PC-3 (cell line): ENCODE measurements at regions not wholly inside any gene's neighbourhood (a gene's known extent, or its start where the extent isn't known, plus 50 kb on each side); places are given as distances from the start of the nearest gene placed in this dataset.

Experiments used
- ATAC-seq: fragments of 200-7000 bp; cut with Tn5 transposase; 2 replicates; pipeline ENCODE4 v1.9.1; 2020; ENCODE audit warnings: mild to moderate bottlenecking, moderate library complexity
- BruUV-seq: library from RNA; stranded (reverse); fragments of 400-500 nt; replicated peaks from 2 replicates; lab custom pipeline; 2021; lab: Mats Ljungman, UMichigan
- CTCF ChIA-PET: fragments of 300-600 bp; sonication (Branson Sonifier 250); formaldehyde crosslinking; loops from one replicate; lab custom pipeline; 2022; ENCODE audit warnings: antibody characterized with exemption; lab: Charles Lee
- POLR2A ChIA-PET: fragments of 300-600 bp; sonication (Branson Sonifier 250); formaldehyde crosslinking; loops from one replicate; lab custom pipeline; 2022; ENCODE audit warnings: antibody characterized with exemption; ENCODE audit not compliant: unreplicated experiment; lab: Charles Lee
- DNase-seq: peaks from one replicate; pipeline ENCODE4 v3.0.0-alpha.2; 2015
- H2AFZ ChIP-seq: fragments of 300-600 bp; sonication (generic); 2 replicates; pipeline ENCODE4 v1.6.0; 2016; ENCODE audit warnings: antibody characterized with exemption, low read length
- H3F3A ChIP-seq: fragments of 300-600 bp; sonication (generic); one replicate; pipeline ENCODE4 v1.6.0; 2017; ENCODE audit warnings: antibody characterized with exemption, low read length, control low read depth, mild to moderate bottlenecking; ENCODE audit not compliant: unreplicated experiment
- H3K27ac ChIP-seq: fragments of 300-600 bp; sonication (generic); 2 replicates; pipeline ENCODE4 v1.5.1; 2016; ENCODE audit warnings: mild to moderate bottlenecking, low read length
- H3K27me3 ChIP-seq: fragments of 300-600 bp; sonication (generic); 2 replicates; pipeline ENCODE4 v1.6.1; 2016; ENCODE audit warnings: low read length, mixed read lengths
- H3K36me3 ChIP-seq: fragments of 300-600 bp; sonication (generic); 2 replicates; pipeline ENCODE4 v1.6.1; 2016; ENCODE audit warnings: low read depth, mixed run types, low read length, mixed read lengths
- H3K4me1 ChIP-seq: fragments of 300-600 bp; sonication (generic); 2 replicates; pipeline ENCODE4 v1.5.1; 2016; ENCODE audit warnings: low read length; ENCODE audit not compliant: insufficient read depth
- H3K4me2 ChIP-seq: fragments of 300-600 bp; sonication (generic); 2 replicates; pipeline ENCODE4 v1.6.0; 2016; ENCODE audit warnings: low read length
- H3K4me3 ChIP-seq: fragments of 300-600 bp; sonication (generic); 2 replicates; pipeline ENCODE4 v1.5.1; 2016; ENCODE audit warnings: mild to moderate bottlenecking, low read length, mixed read lengths
- H3K79me2 ChIP-seq: fragments of 300-600 bp; sonication (generic); 2 replicates; pipeline ENCODE4 v1.6.1; 2017; ENCODE audit warnings: low read length, mixed read lengths
- H3K9ac ChIP-seq: fragments of 300-600 bp; sonication (generic); 2 replicates; pipeline ENCODE4 v1.6.0; 2016; ENCODE audit warnings: mild to moderate bottlenecking, low read length
- H3K9me2 ChIP-seq: fragments of 300-600 bp; sonication (generic); replicated peaks from 2 replicates; pipeline ENCODE4 v1.6.1; 2016; ENCODE audit warnings: mixed run types, low read length, mixed read lengths
- H3K9me3 ChIP-seq: fragments of 300-600 bp; sonication (generic); 2 replicates; pipeline ENCODE4 v1.6.1; 2016; ENCODE audit warnings: low read length, mixed read lengths
- H4K20me1 ChIP-seq: fragments of 300-600 bp; sonication (generic); 2 replicates; pipeline ENCODE4 v1.6.1; 2016; ENCODE audit warnings: low read length, mixed read lengths
- EZH2 ChIP-seq: fragments of 300-600 bp; sonication (generic); IDR thresholded peaks from one replicate; pipeline ENCODE4 v1.6.1; 2017; ENCODE audit warnings: antibody characterized with exemption, mild to moderate bottlenecking, low read length; ENCODE audit not compliant: unreplicated experiment
- EZH2phosphoT487 ChIP-seq: fragments of 300-600 bp; sonication (generic); IDR thresholded peaks from 2 replicates; pipeline ENCODE4 v1.6.1; 2018; ENCODE audit warnings: mild to moderate bottlenecking, antibody characterized with exemption, low read length, borderline replicate concordance
- intact Hi-C: fragments of 100-400 bp; cut with micrococcal nuclease; formaldehyde crosslinking; loops from 2 replicates; pipeline ENCODE4 v1.9.0; 2023
- TF ChIP-seq, protein P1 (sequence below): fragments of 300-600 bp; sonication (generic); conservative IDR thresholded peaks from 2 replicates; pipeline ENCODE4 v1.5.1; 2017; ENCODE audit warnings: antibody characterized with exemption, low read depth, mild to moderate bottlenecking, low read length

DNA sequence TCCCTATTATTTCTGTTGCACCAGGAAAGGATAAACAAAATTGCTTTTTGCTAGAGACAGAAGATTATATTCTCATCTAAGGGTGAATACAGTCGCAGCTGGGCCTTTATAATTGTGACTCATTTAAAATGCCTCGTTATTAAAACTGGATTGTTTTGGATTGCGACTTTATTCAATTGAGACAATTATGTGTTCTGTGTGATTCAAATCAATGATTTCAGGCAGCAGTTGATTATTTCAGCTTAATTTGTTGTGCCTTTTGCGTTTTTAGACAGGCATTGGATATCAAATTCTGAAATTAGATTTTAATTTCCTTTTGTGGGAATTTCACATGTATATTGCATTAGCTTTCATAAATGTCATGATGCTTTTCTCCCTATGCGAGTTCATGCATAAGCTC lies 778.1 kb upstream of the SOX11 start:
- no peaks in the 10 kb centered on the region for H3K79me2 ChIP-seq
- POLR2A ChIA-PET, result no interaction called here
- CTCF ChIA-PET, result no interaction called here
- intact Hi-C loops, result no loop called here
- H3K27ac ChIP-seq, result no peak overlapping the region
- H3F3A ChIP-seq, result no peaks in the 10 kb centered on the region
- no peaks in the 10 kb centered on the region for H3K9me3 ChIP-seq
- no peak overlapping the region for H3K4me3 ChIP-seq
- no peak overlapping the region for H3K4me2 ChIP-seq
- no TSS peak for BruUV-seq
- no peak for TF ChIP-seq EZH2
- TF ChIP-seq EZH2phosphoT487, result no peak
- TF ChIP-seq, protein P1, sequence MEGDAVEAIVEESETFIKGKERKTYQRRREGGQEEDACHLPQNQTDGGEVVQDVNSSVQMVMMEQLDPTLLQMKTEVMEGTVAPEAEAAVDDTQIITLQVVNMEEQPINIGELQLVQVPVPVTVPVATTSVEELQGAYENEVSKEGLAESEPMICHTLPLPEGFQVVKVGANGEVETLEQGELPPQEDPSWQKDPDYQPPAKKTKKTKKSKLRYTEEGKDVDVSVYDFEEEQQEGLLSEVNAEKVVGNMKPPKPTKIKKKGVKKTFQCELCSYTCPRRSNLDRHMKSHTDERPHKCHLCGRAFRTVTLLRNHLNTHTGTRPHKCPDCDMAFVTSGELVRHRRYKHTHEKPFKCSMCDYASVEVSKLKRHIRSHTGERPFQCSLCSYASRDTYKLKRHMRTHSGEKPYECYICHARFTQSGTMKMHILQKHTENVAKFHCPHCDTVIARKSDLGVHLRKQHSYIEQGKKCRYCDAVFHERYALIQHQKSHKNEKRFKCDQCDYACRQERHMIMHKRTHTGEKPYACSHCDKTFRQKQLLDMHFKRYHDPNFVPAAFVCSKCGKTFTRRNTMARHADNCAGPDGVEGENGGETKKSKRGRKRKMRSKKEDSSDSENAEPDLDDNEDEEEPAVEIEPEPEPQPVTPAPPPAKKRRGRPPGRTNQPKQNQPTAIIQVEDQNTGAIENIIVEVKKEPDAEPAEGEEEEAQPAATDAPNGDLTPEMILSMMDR, result no peak
- no peaks in the 10 kb centered on the region for H3K27me3 ChIP-seq
- ATAC-seq, result no peak
- no peaks in the 10 kb centered on the region for H3K9me2 ChIP-seq
- no peaks in the 10 kb centered on the region for H4K20me1 ChIP-seq
- no peak overlapping the region for H2AFZ ChIP-seq
- H3K36me3 ChIP-seq, result no peaks in the 10 kb centered on the region
- H3K9ac ChIP-seq, result no peak overlapping the region
- DNase-seq, result no peak
- H3K4me1 ChIP-seq, result peaks cover 7% of the 10 kb centered on the region; the same call in 1 of the 2 replicates

DNA sequence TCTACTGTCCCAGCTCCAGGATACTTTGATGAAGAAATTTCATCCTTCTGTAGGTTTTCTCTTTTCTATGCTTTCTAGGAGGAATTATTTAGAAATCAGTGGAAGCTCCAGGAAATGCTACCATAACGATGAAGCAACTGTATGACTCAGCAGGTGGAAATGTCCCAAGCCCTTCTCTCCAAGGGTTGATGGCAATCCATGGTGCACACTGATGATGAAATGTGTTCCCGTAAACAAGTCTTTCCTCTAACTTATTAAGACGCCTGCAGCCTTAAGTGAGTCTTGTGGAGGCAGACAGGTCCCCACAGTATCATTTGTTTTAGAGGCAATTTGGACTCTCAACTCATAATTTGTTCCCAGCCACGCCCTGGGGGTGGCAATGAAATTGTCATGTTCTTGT lies 777.6 kb upstream of the SOX11 start:
- ATAC-seq (no peak), DNase-seq (peak; percentile 65)
- intact Hi-C loops, result no loop called here
- Histone ChIP-seq H3K79me2 (no peaks in the 10 kb centered on the region), H4K20me1 (no peaks in the 10 kb centered on the region), H3K9me2 (no peaks in the 10 kb centered on the region), H3K27ac (no peak overlapping the region), H3K9me3 (no peaks in the 10 kb centered on the region), H3K4me3 (no peak overlapping the region), H3K4me1 (peaks cover 7% of the 10 kb centered on the region; the same call in 1 of the 2 replicates), H3K36me3 (no peaks in the 10 kb centered on the region), H3K27me3 (no peaks in the 10 kb centered on the region), H3K4me2 (no peak overlapping the region), H2AFZ (no peak overlapping the region), H3F3A (no peaks in the 10 kb centered on the region), H3K9ac (no peak overlapping the region)
- POLR2A ChIA-PET, result no interaction called here
- BruUV-seq, result no TSS peak
- CTCF ChIA-PET, result no interaction called here
- TF ChIP-seq, protein P1, result no peak
- TF ChIP-seq EZH2 (no peak), EZH2phosphoT487 (no peak)

DNA sequence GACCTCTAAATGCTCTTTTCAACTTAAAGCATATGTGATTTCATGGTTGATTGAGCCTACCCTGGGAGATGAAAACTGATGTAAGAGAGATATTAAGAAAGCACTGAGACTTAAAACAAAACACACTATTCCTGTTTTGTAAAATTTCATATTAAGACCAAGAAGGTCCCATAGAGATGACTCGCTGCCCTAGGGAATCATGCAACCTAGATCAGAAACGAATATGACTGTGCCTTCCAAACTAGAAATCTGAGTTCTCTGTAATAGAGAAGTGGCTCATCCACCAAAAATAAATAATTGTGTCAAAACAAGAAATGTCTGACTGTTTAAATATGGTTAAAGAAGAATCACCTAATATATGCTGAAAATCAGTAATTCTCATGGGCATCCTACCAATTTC lies 776.8 kb upstream of the SOX11 start:
- POLR2A ChIA-PET, result no interaction called here
- DNase-seq (no peak), ATAC-seq (no peak)
- Histone ChIP-seq H3K4me2 (no peak overlapping the region), H3K79me2 (no peaks in the 10 kb centered on the region), H4K20me1 (no peaks in the 10 kb centered on the region), H3F3A (no peaks in the 10 kb centered on the region), H3K4me1 (no peaks in the 10 kb centered on the region), H3K27me3 (no peaks in the 10 kb centered on the region), H3K4me3 (no peak overlapping the region), H3K9me2 (no peaks in the 10 kb centered on the region), H2AFZ (no peak overlapping the region), H3K9ac (no peak overlapping the region), H3K9me3 (no peaks in the 10 kb centered on the region), H3K36me3 (no peaks in the 10 kb centered on the region), H3K27ac (no peak overlapping the region)
- CTCF ChIA-PET, result no interaction called here
- TF ChIP-seq EZH2phosphoT487, result no peak
- TF ChIP-seq EZH2, result no peak
- TF ChIP-seq, protein P1, result no peak
- no TSS peak for BruUV-seq
- intact Hi-C loops, result no loop called here
